B cell (primary cell): ENCODE measurements at regions not wholly inside any gene's neighbourhood (a gene's known extent, or its start where the extent isn't known, plus 50 kb on each side); places are given as distances from the start of the nearest gene placed in this dataset.

Experiments
- ATAC-seq: fragments of 200-7000 bp; cut with Tn5 transposase; one replicate; pipeline ENCODE4 v1.10.0; 2021; ENCODE audit warnings: low read depth, mild to moderate bottlenecking, moderate number of reproducible peaks, moderate library complexity
- CTCF ChIA-PET: fragments of 350-600 bp; sonication (Branson Sonifier 250); formaldehyde crosslinking; loops from one replicate; lab custom pipeline; 2021; ENCODE audit warnings: antibody characterized with exemption, inconsistent platforms; lab: Charles Lee
- POLR2A ChIA-PET: fragments of 350-600 bp; sonication (Branson Sonifier 250); formaldehyde crosslinking; loops from one replicate; lab custom pipeline; 2021; ENCODE audit warnings: antibody characterized with exemption; lab: Charles Lee
- DNase-seq: peaks from one replicate; pipeline ENCODE4 v3.0.0; 2013
- H2AFZ ChIP-seq: 2 replicates; pipeline ENCODE4 v1.6.1; 2012; ENCODE audit warnings: mild to moderate bottlenecking, low read depth, low read length; ENCODE audit not compliant: insufficient read depth, poor library complexity, severe bottlenecking
- H3K27ac ChIP-seq, 2 donors: 1 replicate in 1 of 2; 2 replicates in 1 of 2; pipeline ENCODE4 v1.5.1; 2012 to 2013; ENCODE audit warnings: low read length in 2 of 2, mild to moderate bottlenecking in 2 of 2, moderate library complexity in 1 of 2
- H3K27me3 ChIP-seq, 4 experiments: fragments of 200-600 bp in 1 of 4; sonication (generic) in 1 of 4; replicated peaks in 1 of 4; 1 replicate in 2 of 4; 2 replicates in 2 of 4; pipeline versions ENCODE4 v1.6.1 to v1.7.0; 2013 to 2016; ENCODE audit warnings: low read length in 3 of 4, mild to moderate bottlenecking in 2 of 4, mixed read lengths in 1 of 4, moderate library complexity in 1 of 4; ENCODE audit not compliant: insufficient read depth in 4 of 4, control insufficient read depth in 3 of 4; ENCODE audit errors: control extremely low read depth in 1 of 4
- H3K36me3 ChIP-seq, 2 experiments: replicated peaks in 1 of 2; 1 replicate in 1 of 2; 2 replicates in 1 of 2; pipeline versions ENCODE4 v1.6.1 to v1.7.1; 2013; ENCODE audit warnings: low read length in 1 of 2; ENCODE audit not compliant: insufficient read depth in 2 of 2, control insufficient read depth in 1 of 2; ENCODE audit errors: control extremely low read depth in 1 of 2, extremely low read depth in 1 of 2
- H3K4me1 ChIP-seq, 2 donors: fragments of 200-600 bp in 1 of 2; sonication (generic) in 1 of 2; 1 replicate in 1 of 2; 2 replicates in 1 of 2; pipeline versions ENCODE4 v1.5.1 to v1.6.1; 2013 to 2017; ENCODE audit warnings: low read length in 2 of 2; ENCODE audit not compliant: control insufficient read depth in 2 of 2, insufficient read depth in 2 of 2
- H3K4me2 ChIP-seq: replicated peaks from 2 replicates; pipeline ENCODE3; 2012; ENCODE audit warnings: mild to moderate bottlenecking, low read depth, low read length; ENCODE audit not compliant: poor library complexity, severe bottlenecking
- H3K4me3 ChIP-seq, 5 experiments: fragments of 200-600 bp in 1 of 5; sonication (generic) in 1 of 5; 1 replicate in 3 of 5; 2 replicates in 2 of 5; pipeline versions ENCODE4 v1.5.1 to v1.7.0; 2011 to 2016; ENCODE audit warnings: low read length in 4 of 5, mild to moderate bottlenecking in 4 of 5, low read depth in 2 of 5, control low read depth in 1 of 5, moderate library complexity in 1 of 5; ENCODE audit not compliant: insufficient read depth in 1 of 5; ENCODE audit errors: control extremely low read depth in 1 of 5, extremely low read depth in 1 of 5
- H3K79me2 ChIP-seq: fragments of 200-600 bp; sonication (generic); one replicate; pipeline ENCODE4 v1.6.0; 2016; ENCODE audit warnings: low read length; ENCODE audit not compliant: control insufficient read depth, insufficient read depth
- H3K9ac ChIP-seq: fragments of 200-600 bp; sonication (generic); 2 replicates; pipeline ENCODE4 v1.6.1; 2017; ENCODE audit warnings: mild to moderate bottlenecking, low read length, moderate library complexity
- H3K9me3 ChIP-seq, 3 donors: one replicate each; pipeline versions ENCODE4 v1.6.1 to v1.7.1; 2013; ENCODE audit warnings: low read length in 2 of 3; ENCODE audit not compliant: control insufficient read depth in 2 of 3, insufficient read depth in 1 of 3; ENCODE audit errors: control extremely low read depth in 1 of 3
- H4K20me1 ChIP-seq: 2 replicates; pipeline ENCODE4 v1.6.0; 2012; ENCODE audit warnings: mild to moderate bottlenecking, low read length; ENCODE audit not compliant: insufficient read depth, control insufficient read depth, poor library complexity, severe bottlenecking
- H3K27ac Mint-ChIP-seq: one replicate; pipeline ENCODE4 v1.8.0; 2021; ENCODE audit warnings: mixed read lengths
- H3K27me3 Mint-ChIP-seq: one replicate; pipeline ENCODE4 v1.8.0; 2021; ENCODE audit warnings: mixed read lengths
- H3K4me1 Mint-ChIP-seq: one replicate; pipeline ENCODE4 v1.8.0; 2021; ENCODE audit warnings: mixed read lengths
- H3K4me3 Mint-ChIP-seq: one replicate; pipeline ENCODE4 v1.8.0; 2021; ENCODE audit warnings: mixed read lengths
- H3K9me3 Mint-ChIP-seq: one replicate; pipeline ENCODE4 v1.8.0; 2022; ENCODE audit warnings: mixed read lengths; ENCODE audit not compliant: insufficient read depth
- EZH2 ChIP-seq: IDR thresholded peaks from 2 replicates; pipeline ENCODE4 v1.6.1; 2012; ENCODE audit warnings: borderline replicate concordance, low read depth, mild to moderate bottlenecking, moderate library complexity, low read length; ENCODE audit not compliant: insufficient read depth, poor library complexity, severe bottlenecking
- WGBS: methylation state at CpG from one replicate; pipeline ENCODE4 v1.1.5; 2013; ENCODE audit warnings: missing lambda C conversion rate; ENCODE audit not compliant: insufficient coverage; 5-methylcytosine and 5-hydroxymethylcytosine counted together
- intact Hi-C: fragments of 100-400 bp; cut with micrococcal nuclease; formaldehyde crosslinking; loops from one replicate; pipeline ENCODE4 v1.10.0; 2022
- TF ChIP-seq, protein P1 (sequence below): fragments of 200-600 bp; IDR thresholded peaks from one replicate; pipeline ENCODE4 v1.8.0; 2022; ENCODE audit warnings: antibody characterized with exemption, mild to moderate bottlenecking

DNA sequence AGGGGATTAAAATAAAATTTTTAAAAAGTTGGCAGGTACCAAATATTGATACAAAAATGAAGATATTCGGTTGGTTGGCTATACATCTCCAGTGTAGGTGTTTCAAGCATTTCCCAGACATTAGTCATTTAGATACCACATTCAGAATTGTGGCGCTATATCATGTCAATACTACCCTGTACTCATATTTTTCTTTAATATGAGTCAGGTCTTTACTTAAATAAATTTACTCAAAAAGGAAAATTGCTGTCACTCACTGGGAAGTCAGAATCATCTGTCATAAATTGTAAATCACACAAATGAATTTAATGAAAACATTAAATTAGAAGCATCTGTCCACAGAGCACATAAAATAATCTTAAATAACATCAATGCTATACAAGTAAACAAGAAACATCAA, 134.2 kb downstream of the TSHZ3 start:
- POLR2A ChIA-PET: no interaction called here

DNA sequence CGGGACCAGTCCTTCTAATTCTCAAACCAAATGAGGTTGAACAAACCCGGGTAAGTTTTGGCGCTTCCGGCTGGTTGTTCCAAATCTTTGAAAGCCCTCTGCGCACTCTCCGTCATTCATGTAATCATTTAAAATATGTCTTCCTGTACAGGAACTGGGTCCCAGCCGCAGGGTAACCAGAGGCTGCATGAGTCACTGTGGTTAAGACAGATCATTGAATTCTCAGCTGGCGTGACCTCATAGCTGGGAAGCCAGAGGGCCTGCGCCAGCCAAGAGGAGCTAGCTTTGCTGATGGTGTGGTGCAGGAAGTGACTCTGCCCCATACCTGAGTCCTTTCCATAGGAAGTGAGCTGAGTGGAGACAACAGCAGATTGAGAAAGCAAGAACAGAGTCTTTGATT, 135.2 kb downstream of the TSHZ3 start:
- CTCF ChIA-PET: no interaction called here

More for the DNA sequence above, 134.2 kb downstream of the TSHZ3 start:
- no peaks in the 10 kb centered on the region for H3K4me1 Mint-ChIP-seq
- intact Hi-C loops: no loop called here
- peaks cover 3% of the 10 kb centered on the region for H3K9me3 Mint-ChIP-seq
- H3K4me3 Mint-ChIP-seq: no peak overlapping the region
- ATAC-seq: no peak
- no peak overlapping the region for H3K27ac Mint-ChIP-seq
- H3K9ac ChIP-seq: no peak overlapping the region
- no peak overlapping the region for H3K4me2 ChIP-seq
- no peaks in the 10 kb centered on the region for H3K27me3 Mint-ChIP-seq
- H3K4me1 ChIP-seq: no peaks in the 10 kb centered on the region
- no CpG with 5 or more reads among the region's 2 CpGs for WGBS
- H2AFZ ChIP-seq: no peak overlapping the region
- H3K9me3 ChIP-seq: peaks cover 0 to 13% (median 0%) of the 10 kb centered on the region in 3 donors
- H3K4me3 ChIP-seq: no peak overlapping the region
- H3K27me3 ChIP-seq: no peaks in the 10 kb centered on the region
- H4K20me1 ChIP-seq: no peaks in the 10 kb centered on the region
- no peak for TF ChIP-seq EZH2
- TF ChIP-seq, protein P1, sequence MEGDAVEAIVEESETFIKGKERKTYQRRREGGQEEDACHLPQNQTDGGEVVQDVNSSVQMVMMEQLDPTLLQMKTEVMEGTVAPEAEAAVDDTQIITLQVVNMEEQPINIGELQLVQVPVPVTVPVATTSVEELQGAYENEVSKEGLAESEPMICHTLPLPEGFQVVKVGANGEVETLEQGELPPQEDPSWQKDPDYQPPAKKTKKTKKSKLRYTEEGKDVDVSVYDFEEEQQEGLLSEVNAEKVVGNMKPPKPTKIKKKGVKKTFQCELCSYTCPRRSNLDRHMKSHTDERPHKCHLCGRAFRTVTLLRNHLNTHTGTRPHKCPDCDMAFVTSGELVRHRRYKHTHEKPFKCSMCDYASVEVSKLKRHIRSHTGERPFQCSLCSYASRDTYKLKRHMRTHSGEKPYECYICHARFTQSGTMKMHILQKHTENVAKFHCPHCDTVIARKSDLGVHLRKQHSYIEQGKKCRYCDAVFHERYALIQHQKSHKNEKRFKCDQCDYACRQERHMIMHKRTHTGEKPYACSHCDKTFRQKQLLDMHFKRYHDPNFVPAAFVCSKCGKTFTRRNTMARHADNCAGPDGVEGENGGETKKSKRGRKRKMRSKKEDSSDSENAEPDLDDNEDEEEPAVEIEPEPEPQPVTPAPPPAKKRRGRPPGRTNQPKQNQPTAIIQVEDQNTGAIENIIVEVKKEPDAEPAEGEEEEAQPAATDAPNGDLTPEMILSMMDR: no peak
- no peak overlapping the region for H3K27ac ChIP-seq
- no peak for DNase-seq
- no peaks in the 10 kb centered on the region for H3K36me3 ChIP-seq
- CTCF ChIA-PET: no interaction called here
- no peaks in the 10 kb centered on the region for H3K79me2 ChIP-seq

More for the DNA sequence above, 135.2 kb downstream of the TSHZ3 start:
- WGBS: 7% methylated on average over 9 of the region's 9 CpGs
- no peak for TF ChIP-seq EZH2
- TF ChIP-seq, protein P1: no peak
- no peaks in the 10 kb centered on the region for H3K36me3 ChIP-seq
- intact Hi-C loops: no loop called here
- H3K27ac Mint-ChIP-seq: no peak overlapping the region
- no peak overlapping the region for H3K27ac ChIP-seq
- H3K4me3 Mint-ChIP-seq: no peak overlapping the region
- no peaks in the 10 kb centered on the region for H3K27me3 Mint-ChIP-seq
- no peaks in the 10 kb centered on the region for H3K79me2 ChIP-seq
- peaks cover 3% of the 10 kb centered on the region for H3K9me3 Mint-ChIP-seq
- no peaks in the 10 kb centered on the region for H3K4me1 ChIP-seq
- ATAC-seq (no peak), DNase-seq (peak; percentile 2)
- no peaks in the 10 kb centered on the region for H3K4me1 Mint-ChIP-seq
- no peaks in the 10 kb centered on the region for H4K20me1 ChIP-seq
- H3K4me3 ChIP-seq: no peak overlapping the region
- no peak overlapping the region for H3K9ac ChIP-seq
- H3K27me3 ChIP-seq: no peaks in the 10 kb centered on the region
- H3K4me2 ChIP-seq: no peak overlapping the region
- peaks cover 0 to 18% (median 0%) of the 10 kb centered on the region in 3 donors for H3K9me3 ChIP-seq
- POLR2A ChIA-PET: no interaction called here
- no peak overlapping the region for H2AFZ ChIP-seq
